Psoas muscle (tissue), 7 donors: ENCODE measurements at regions not wholly inside any gene's neighbourhood (a gene's known extent, or its start where the extent isn't known, plus 50 kb on each side); places are given as distances from the start of the nearest gene placed in this dataset.

Source experiments
- ATAC-seq, 4 donors: fragments of 200-7000 bp; cut with Tn5 transposase; one replicate each; pipeline ENCODE4 v1.9.1; 2020; ENCODE audit warnings: moderate library complexity in 3 of 4, mild to moderate bottlenecking in 2 of 4
- DNase-seq, 2 donors: peaks; one replicate each; pipeline ENCODE4 v3.0.0-alpha.2; 2020
- H3K27ac ChIP-seq: fragments of 200-600 bp; one replicate; pipeline ENCODE4 v1.8.0; 2022
- H3K27me3 ChIP-seq, 3 donors: fragments of 200-600 bp in 1 of 3; one replicate each; pipeline versions ENCODE4 v1.6.1 to v1.8.0; 2013 to 2022; ENCODE audit warnings: low read length in 2 of 3, mild to moderate bottlenecking in 2 of 3, moderate library complexity in 1 of 3; ENCODE audit not compliant: insufficient read depth in 3 of 3
- H3K36me3 ChIP-seq, 2 donors: fragments of 200-600 bp in 1 of 2; one replicate each; pipeline versions ENCODE4 v1.6.1 to v1.8.0; 2013 to 2022; ENCODE audit warnings: low read depth in 1 of 2, mild to moderate bottlenecking in 1 of 2, moderate library complexity in 1 of 2; ENCODE audit not compliant: insufficient read depth in 1 of 2
- H3K4me1 ChIP-seq: fragments of 200-600 bp; one replicate; pipeline ENCODE4 v1.8.0; 2022
- H3K4me3 ChIP-seq: fragments of 200-600 bp; one replicate; pipeline ENCODE4 v1.8.0; 2022; ENCODE audit warnings: mild to moderate bottlenecking
- H3K9me3 ChIP-seq: fragments of 200-600 bp; one replicate; pipeline ENCODE4 v1.8.0; 2022
- CTCF ChIP-seq: fragments of 200-600 bp; IDR thresholded peaks from one replicate; pipeline ENCODE4 v1.8.0; 2022; ENCODE audit warnings: antibody characterized with exemption
- WGBS, 3 donors: extraction: QIAGEN DNeasy Blood & Tissue Kit; methylation state at CpG; one replicate each; pipeline versions ENCODE4 v1.1.6 to v1.1.7; 2013; 5-methylcytosine and 5-hydroxymethylcytosine counted together
- intact Hi-C, 2 donors: fragments of 100-400 bp; cut with DNase I; formaldehyde crosslinking; loops; one replicate each; pipeline versions ENCODE4 v1.11.0 to v1.14.2; 2022
- donor health status: healthy with polysubstance abuse.
- donor health status: DM: no; HTN: no; CAD: no; lungs with moderate emphysema.
- donor health status: Bipolar disorder and iron deficiency.
- donor health status: healthy.
- donor health status: DM: yes; HTN: yes; CAD: no.
- donor health status: DM: no; HTN: no; CAD: no.
- donor health status: DM: yes; HTN: yes; CAD: no.

DNA sequence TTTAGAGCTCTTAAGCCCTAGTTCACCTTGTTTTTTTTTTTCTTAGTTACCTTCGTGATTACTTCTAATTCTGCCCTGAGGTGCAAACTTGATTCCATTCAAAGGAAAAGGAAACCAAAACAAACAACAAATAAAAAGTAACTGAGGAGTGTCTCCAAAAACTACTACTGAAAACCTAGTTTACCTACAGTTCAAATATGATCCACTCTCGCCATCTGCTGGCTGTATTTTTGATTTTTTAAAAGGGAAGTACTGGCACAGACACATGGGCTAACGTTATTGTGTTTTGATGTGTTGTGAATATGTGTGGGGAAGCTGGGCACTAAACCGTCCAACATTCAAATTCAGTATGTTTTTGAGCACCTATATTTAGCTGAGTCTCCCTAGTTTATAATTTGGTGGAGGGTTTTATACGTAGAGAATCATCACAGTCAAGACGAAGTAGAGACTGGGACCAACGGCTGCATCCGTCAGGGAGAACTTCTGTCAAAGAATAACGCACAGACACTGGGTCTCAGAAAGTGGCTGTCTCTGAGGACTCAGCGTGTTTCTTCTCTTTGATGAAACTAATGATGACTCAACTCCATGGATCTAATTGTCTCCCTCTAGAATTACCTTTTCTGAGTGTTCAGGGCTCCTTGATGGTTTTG lies 373.5 kb upstream of the BTBD3 start:
- Histone ChIP-seq H3K36me3 (no peaks in the 10 kb centered on the region), H3K9me3 (no peaks in the 10 kb centered on the region), H3K4me1 (no peaks in the 10 kb centered on the region), H3K27ac (no peak overlapping the region), H3K27me3 (no peaks in the 10 kb centered on the region), H3K4me3 (no peak overlapping the region)
- peak; percentile 70 for TF ChIP-seq CTCF
- WGBS, 3 donors: 16 to 23% (median 20%) methylated on average over 10 of the region's 10 CpGs
- intact Hi-C loops: loop anchor here (2.0 to 10.0 kb wide), 8 partner anchors 272 to 1929 kb away; partner anchors contain the start of gene JAG1 (in 1 of the 2)
- ATAC-seq (peak; percentile 58 to 80 (median 62)), DNase-seq (no peak)

- no peak for TF ChIP-seq CTCF
- Histone ChIP-seq H3K27ac (no peak overlapping the region), H3K27me3 (no peaks in the 10 kb centered on the region), H3K4me1 (peaks cover 3% of the 10 kb centered on the region), H3K9me3 (no peaks in the 10 kb centered on the region), H3K36me3 (no peaks in the 10 kb centered on the region), H3K4me3 (no peak overlapping the region)
- ATAC-seq (no peak), DNase-seq (no peak)
- intact Hi-C loops: loop anchor here (10.0 kb wide), 4 partner anchors 872 to 1932 kb away; partner anchors contain the start of gene JAG1 (in 1 of the 2)
- 56 to 69% (median 61%) methylated on average over 7 of the region's 7 CpGs for WGBS, 3 donors
Measured at GRCh38 chr20:11546939-11547338, 370.8 kb upstream of the BTBD3 start.

DNA sequence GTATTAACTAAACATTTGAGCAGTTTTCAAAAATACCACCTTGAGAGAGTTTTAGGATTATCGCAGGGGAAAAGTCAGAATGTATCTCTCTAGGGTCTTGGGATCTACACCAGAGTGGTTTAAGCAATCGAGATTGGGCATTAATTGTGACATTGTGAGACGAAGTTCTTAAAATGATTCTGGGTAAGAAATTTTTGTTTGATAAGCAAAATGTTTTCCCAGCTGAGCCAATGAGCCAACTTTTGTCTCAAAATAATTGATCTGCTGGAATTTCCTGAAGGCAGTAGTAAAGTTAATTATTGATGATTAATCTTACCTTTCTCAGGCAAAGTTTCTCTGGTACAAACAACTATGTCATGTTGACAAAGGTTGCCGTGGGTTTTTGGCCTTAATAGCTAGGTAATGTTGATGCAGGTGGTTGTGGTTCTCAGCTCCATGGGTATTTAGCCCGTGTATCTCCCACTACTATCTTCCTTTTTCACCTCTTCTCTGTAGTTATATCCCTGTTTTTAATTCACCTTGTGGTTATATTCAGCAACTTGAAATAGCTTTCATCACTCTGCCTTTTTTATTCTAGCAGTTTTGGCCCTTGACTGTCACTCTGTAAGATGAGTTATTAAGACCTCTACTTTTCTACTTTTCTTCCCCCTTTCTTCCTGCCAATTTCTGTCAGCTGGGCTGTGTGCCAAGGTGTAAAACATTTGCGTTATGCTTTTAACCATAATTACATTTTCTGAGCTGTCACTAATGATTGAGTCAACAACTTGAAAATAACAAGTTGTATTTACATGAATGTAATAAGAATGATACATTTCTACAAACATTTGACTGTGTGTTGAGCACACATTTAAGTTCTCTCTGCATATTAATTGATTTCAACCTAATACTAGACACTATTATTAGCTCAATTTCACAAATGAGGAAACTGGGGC lies 368.3 kb upstream of the BTBD3 start:
- 70 to 71% (median 71%) methylated on average over 6 of the region's 6 CpGs for WGBS, 3 donors
- Histone ChIP-seq H3K4me1 (peaks cover 3% of the 10 kb centered on the region), H3K27ac (no peak overlapping the region), H3K4me3 (no peak overlapping the region), H3K27me3 (no peaks in the 10 kb centered on the region), H3K36me3 (no peaks in the 10 kb centered on the region), H3K9me3 (no peaks in the 10 kb centered on the region)
- DNase-seq (no peak), ATAC-seq (no peak)
- intact Hi-C loops: loop anchor here (10.0 kb wide), 4 partner anchors 875 to 1935 kb away; partner anchors contain the start of gene JAG1 (in 1 of the 2)
- TF ChIP-seq CTCF: no peak

DNA sequence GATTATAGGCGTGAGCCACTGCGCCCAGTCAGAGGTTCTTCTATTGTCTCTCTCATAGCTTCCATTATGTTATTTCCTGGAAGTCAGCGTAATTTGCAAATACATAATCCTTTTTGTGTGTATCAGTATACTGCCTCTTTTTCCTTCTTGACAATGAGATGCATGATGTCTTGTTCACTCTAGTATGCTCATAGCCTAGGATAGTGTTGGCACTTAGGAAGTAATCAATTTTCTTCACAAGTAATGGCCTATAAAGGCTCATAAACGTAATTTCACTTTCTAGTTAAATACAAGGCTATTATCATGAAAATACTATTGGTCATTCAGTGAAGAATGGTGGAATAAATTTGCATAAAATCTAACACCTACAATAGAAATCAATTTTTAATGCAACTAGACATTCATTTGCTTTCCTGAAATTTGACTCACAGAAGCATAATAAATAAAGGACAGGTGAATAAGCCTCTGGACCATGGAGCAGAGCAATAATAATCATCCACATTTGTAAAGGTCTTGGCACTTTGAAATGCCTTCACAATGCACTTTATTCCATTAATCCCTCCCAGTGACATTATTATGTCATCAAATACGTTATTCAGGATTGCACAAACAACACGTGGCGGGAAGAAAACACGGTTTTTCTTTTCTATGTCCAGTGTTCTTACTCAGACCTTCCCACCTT lies 366.9 kb upstream of the BTBD3 start:
- no peak for TF ChIP-seq CTCF
- 77 to 79% (median 78%) methylated on average over 8 of the region's 8 CpGs for WGBS, 3 donors

More for the DNA sequence above, 366.9 kb upstream of the BTBD3 start:
- ATAC-seq: no peak
- Histone ChIP-seq H3K27me3 (no peaks in the 10 kb centered on the region), H3K4me3 (no peak overlapping the region), H3K9me3 (no peaks in the 10 kb centered on the region), H3K27ac (no peak overlapping the region), H3K4me1 (peaks cover 3% of the 10 kb centered on the region), H3K36me3 (no peaks in the 10 kb centered on the region)
- intact Hi-C loops: no loop called here
- DNase-seq: no peak
